ENCODE measurements at regions not wholly inside any gene's neighbourhood (a gene's known extent, or its start where the extent isn't known, plus 50 kb on each side); places are given as distances from the start of the nearest gene placed in this dataset.

GRCh38 chr2:150023044-150023443 is 435.5 kb upstream of the MMADHC start:
- Histone ChIP-seq H3K9me1 (ENCODE audit: control insufficient read depth, insufficient read depth, low read length) (no peaks in the 10 kb centered on the region), H3K9ac (ENCODE audit: insufficient read depth in 1 of 2, low read depth in 2 of 2, low read length in 2 of 2) (no peak overlapping the region), H3K36me3 (ENCODE audit: control insufficient read depth, insufficient read depth, low read length) (no peaks in the 10 kb centered on the region), H3K4me1 (replicated peaks in 1 of 2; ENCODE audit: control insufficient read depth in 2 of 2, insufficient read depth in 2 of 2, low read length in 2 of 2) (no peaks in the 10 kb centered on the region), H2AFZ (ENCODE audit: low read depth, low read length) (no peak overlapping the region), H3K27ac (ENCODE audit: extremely low read depth, low read depth, low read length) (no peak overlapping the region), H3K4me3 (no peak overlapping the region), H3K79me2 (ENCODE audit: control insufficient read depth, insufficient read depth, low read length) (no peaks in the 10 kb centered on the region), H3K9me3 (replicated peaks; ENCODE audit: control insufficient read depth, insufficient read depth, low read depth, low read length) (no peaks in the 10 kb centered on the region), H4K20me1 (replicated peaks; ENCODE audit: control insufficient read depth, insufficient read depth, low read length) (no peaks in the 10 kb centered on the region), H3K27me3 (ENCODE audit: control insufficient read depth in 2 of 2, insufficient read depth in 2 of 2, low read length in 2 of 2) (no peaks in the 10 kb centered on the region), H3K4me2 (ENCODE audit: insufficient read depth, low read length) (no peak overlapping the region)
- no TSS peak for BruUV-seq (replicated peaks)
- TF ChIP-seq SAP30 (IDR thresholded peaks at IDR 0.05; ENCODE audit: borderline replicate concordance, insufficient read depth, low read depth, low read length, poor library complexity, severe bottlenecking) = no peak
- no peak for TF ChIP-seq TCF15 (CRISPR knock-in tag; IDR thresholded peaks at IDR 0.05)
- TF ChIP-seq ZC3H4 (CRISPR knock-in tag; IDR thresholded peaks at IDR 0.05; ENCODE audit: borderline replicate concordance) = no peak
- no peak for TF ChIP-seq NUFIP1 (IDR thresholded peaks at IDR 0.05; ENCODE audit: partially characterized antibody)
- TF ChIP-seq CREBBP (IDR thresholded peaks at IDR 0.05; ENCODE audit: low read depth, low read length) = no peak
- no peak for TF ChIP-seq DLX4 (CRISPR knock-in tag; IDR thresholded peaks at IDR 0.05)
- no peak for TF ChIP-seq MAFG (tag; conservative IDR thresholded peaks at IDR 0.05)
- TF ChIP-seq BACH1 (tag; IDR thresholded peaks at IDR 0.05) = no peak
- TF ChIP-seq IRF1 (CRISPR knock-in tag; IDR thresholded peaks at IDR 0.05; ENCODE audit: borderline replicate concordance) = no peak
- TF ChIP-seq ZNF217 (CRISPR knock-in tag; IDR thresholded peaks at IDR 0.05) = no peak
- no peak for TF ChIP-seq RBM39 (optimal IDR thresholded peaks at IDR 0.05; ENCODE audit: low read depth, low read length)
- TF ChIP-seq TARDBP (IDR thresholded peaks at IDR 0.05) = no peak
- TF ChIP-seq ZBTB12 (CRISPR knock-in tag; IDR thresholded peaks at IDR 0.05) = no peak
- no peak for TF ChIP-seq BDP1 (IDR thresholded peaks at IDR 0.05; ENCODE audit: insufficient read depth, insufficient read length)
- TF ChIP-seq POLR2A (conservative IDR thresholded peaks at IDR 0.05) = no peak
- TF ChIP-seq ZZZ3 (IDR thresholded peaks at IDR 0.05) = no peak
- TF ChIP-seq GTF2F1 (IDR thresholded peaks at IDR 0.05; ENCODE audit: low read depth, low read length) = no peak
- TF ChIP-seq HMBOX1 (IDR thresholded peaks at IDR 0.05) = no peak
- no peak for TF ChIP-seq JUND (IDR thresholded peaks at IDR 0.05; ENCODE audit: borderline replicate concordance, low read depth, low read length)
- no peak for TF ChIP-seq JUND (tag; IDR thresholded peaks at IDR 0.05; ENCODE audit: borderline replicate concordance, low read depth, low read length)
- ChIA-PET POLR2A (no interaction called here), CTCF (ENCODE audit: low intra/inter-chr PET ratio) (no interaction called here)
- in situ Hi-C loops (cut with MboI) (no loop called here), intact Hi-C loops (cut with micrococcal nuclease) (no loop called here)
- FAIRE-seq = no peak
- WGBS (ENCODE audit: insufficient coverage, low coverage, missing lambda C conversion rate) = 0% methylated on average over 3 of the region's 3 CpGs
- peak; percentile 69 for ATAC-seq
- DNase-seq (ENCODE audit: extremely low read depth in 1 of 4, low spot score in 3 of 4) = no peak

All from K562 (cell line).